Vagina (tissue), 2 donors: ENCODE measurements at regions not wholly inside any gene's neighbourhood (a gene's known extent, or its start where the extent isn't known, plus 50 kb on each side); places are given as distances from the start of the nearest gene placed in this dataset.

Source experiments
- DNase-seq, 2 donors: peaks; one replicate each; pipeline ENCODE4 v3.0.0-alpha.2; 2017; ENCODE audit errors: extremely low spot score in 2 of 2
- H3K27ac ChIP-seq: fragments of 200-600 bp; sonication (generic); one replicate; pipeline ENCODE4 v1.5.1; 2019
- H3K27me3 ChIP-seq: fragments of 200-600 bp; sonication (generic); one replicate; pipeline ENCODE4 v1.5.1; 2019
- H3K36me3 ChIP-seq, 2 donors: fragments of 200-600 bp; sonication (generic); one replicate each; pipeline ENCODE4 v1.5.1; 2017 to 2019
- H3K4me1 ChIP-seq: fragments of 200-600 bp; sonication (generic); one replicate; pipeline ENCODE4 v1.5.1; 2019
- H3K4me3 ChIP-seq, 2 donors: fragments of 200-600 bp; sonication (generic); 1 replicate in 1 of 2; 2 replicates in 1 of 2; pipeline ENCODE4 v1.5.1; 2016 to 2019
- H3K9me3 ChIP-seq: fragments of 200-600 bp; sonication (generic); one replicate; pipeline ENCODE4 v1.5.1; 2019
- POLR2A ChIP-seq, 2 donors: fragments of 450-650 bp; IDR thresholded peaks; one replicate each; pipeline ENCODE4 v1.6.1; 2017; ENCODE audit warnings: antibody characterized with exemption in 2 of 2, mild to moderate bottlenecking in 2 of 2, moderate library complexity in 2 of 2
- POLR2AphosphoS5 ChIP-seq, 2 donors: sonication (generic); formaldehyde crosslinking; IDR thresholded peaks; one replicate each; pipeline ENCODE4 v1.9.0; 2017; ENCODE audit warnings: antibody characterized with exemption in 2 of 2, mild to moderate bottlenecking in 2 of 2, low read depth in 1 of 2; ENCODE audit not compliant: insufficient read depth in 1 of 2
- intact Hi-C: fragments of 100-400 bp; cut with DNase I; formaldehyde crosslinking; loops from one replicate; pipeline ENCODE4 v1.15.1; 2023
- TF ChIP-seq, protein P1 (sequence below), 3 experiments: fragments of 450-650 bp in 2 of 3; fragments of 200-600 bp in 1 of 3; sonication (generic) in 1 of 3; IDR thresholded peaks; one replicate each; pipeline ENCODE4 v1.5.1; 2017 to 2019; ENCODE audit warnings: antibody characterized with exemption in 3 of 3, mild to moderate bottlenecking in 2 of 3, moderate library complexity in 2 of 3

DNA sequence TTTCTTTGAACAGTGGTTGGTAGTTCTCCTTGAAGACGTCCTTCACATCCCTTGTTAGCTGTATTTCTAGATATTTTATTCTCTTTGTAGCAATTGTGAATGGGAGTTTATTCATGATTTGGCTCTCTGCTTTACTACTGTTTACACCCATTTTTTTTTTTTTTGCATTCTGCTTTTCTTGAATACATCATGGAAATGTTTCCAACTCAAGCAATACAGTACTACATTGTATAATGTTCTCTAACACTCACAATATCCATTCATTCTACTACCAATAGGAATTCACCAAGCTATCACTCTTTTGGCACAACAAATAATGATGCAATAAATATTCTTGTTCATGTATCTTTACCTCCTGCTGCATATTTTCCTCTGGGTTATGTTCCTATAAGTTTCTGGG is 801.7 kb downstream of the NTRK3 start:
- intact Hi-C loops, result no loop called here
- Histone ChIP-seq H3K27me3 (no peaks in the 10 kb centered on the region), H3K9me3 (no peaks in the 10 kb centered on the region), H3K4me1 (no peaks in the 10 kb centered on the region), H3K27ac (no peak overlapping the region), H3K36me3 (no peaks in the 10 kb centered on the region), H3K4me3 (no peak overlapping the region)
- DNase-seq, result no peak
- no peak for TF ChIP-seq POLR2AphosphoS5 (IDR thresholded peaks at IDR 0.05; ENCODE audit: insufficient read depth in 1 of 2, low read depth in 1 of 2)
- TF ChIP-seq POLR2A (IDR thresholded peaks at IDR 0.05), result no peak
- TF ChIP-seq, protein P1, sequence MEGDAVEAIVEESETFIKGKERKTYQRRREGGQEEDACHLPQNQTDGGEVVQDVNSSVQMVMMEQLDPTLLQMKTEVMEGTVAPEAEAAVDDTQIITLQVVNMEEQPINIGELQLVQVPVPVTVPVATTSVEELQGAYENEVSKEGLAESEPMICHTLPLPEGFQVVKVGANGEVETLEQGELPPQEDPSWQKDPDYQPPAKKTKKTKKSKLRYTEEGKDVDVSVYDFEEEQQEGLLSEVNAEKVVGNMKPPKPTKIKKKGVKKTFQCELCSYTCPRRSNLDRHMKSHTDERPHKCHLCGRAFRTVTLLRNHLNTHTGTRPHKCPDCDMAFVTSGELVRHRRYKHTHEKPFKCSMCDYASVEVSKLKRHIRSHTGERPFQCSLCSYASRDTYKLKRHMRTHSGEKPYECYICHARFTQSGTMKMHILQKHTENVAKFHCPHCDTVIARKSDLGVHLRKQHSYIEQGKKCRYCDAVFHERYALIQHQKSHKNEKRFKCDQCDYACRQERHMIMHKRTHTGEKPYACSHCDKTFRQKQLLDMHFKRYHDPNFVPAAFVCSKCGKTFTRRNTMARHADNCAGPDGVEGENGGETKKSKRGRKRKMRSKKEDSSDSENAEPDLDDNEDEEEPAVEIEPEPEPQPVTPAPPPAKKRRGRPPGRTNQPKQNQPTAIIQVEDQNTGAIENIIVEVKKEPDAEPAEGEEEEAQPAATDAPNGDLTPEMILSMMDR (IDR thresholded peaks at IDR 0.05), result no peak

DNA sequence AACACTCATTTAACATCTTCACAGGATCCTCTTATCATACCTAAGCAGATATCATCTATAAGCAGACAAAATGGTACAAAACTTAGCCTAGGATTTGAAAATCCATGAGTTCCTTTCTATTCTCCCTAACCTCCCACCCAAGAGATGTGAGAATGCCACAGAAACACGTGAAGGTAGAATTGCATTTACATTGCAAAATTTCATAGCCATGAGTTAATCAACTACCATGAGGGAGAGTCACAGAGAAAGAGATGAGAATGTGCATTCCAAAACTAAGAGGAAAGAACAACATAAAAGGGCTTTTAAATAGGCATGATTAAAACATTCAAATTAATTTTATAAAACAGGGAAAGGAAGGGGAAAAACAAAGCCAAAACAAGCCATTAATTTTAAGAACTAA is 806.2 kb downstream of the NTRK3 start:
- Histone ChIP-seq H3K9me3 (no peaks in the 10 kb centered on the region), H3K27me3 (no peaks in the 10 kb centered on the region), H3K27ac (no peak overlapping the region), H3K4me1 (no peaks in the 10 kb centered on the region), H3K4me3 (no peak overlapping the region), H3K36me3 (no peaks in the 10 kb centered on the region)
- DNase-seq, result no peak
- intact Hi-C loops, result no loop called here
- TF ChIP-seq POLR2A (IDR thresholded peaks at IDR 0.05), result no peak
- TF ChIP-seq POLR2AphosphoS5 (IDR thresholded peaks at IDR 0.05; ENCODE audit: insufficient read depth in 1 of 2, low read depth in 1 of 2), result no peak

DNA sequence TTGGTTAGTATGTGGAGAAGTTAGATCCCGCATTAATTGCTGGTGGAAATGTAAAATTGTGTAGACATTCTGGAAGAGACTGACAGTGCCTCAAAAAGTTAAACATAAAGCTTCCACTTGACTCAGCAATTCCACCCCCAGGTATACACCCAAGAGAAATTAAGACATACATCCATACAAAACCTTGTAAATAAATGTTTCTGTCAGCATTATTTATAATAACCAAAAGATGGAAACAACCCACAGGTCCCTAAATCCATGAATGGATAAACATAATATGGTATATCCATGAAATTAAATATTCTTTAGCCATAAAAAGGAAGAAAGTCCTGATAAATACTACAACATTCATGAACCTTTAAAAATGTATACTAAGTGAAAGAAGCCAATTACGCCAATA is 817.4 kb downstream of the NTRK3 start:
- Histone ChIP-seq H3K4me3 (no peak overlapping the region), H3K27ac (no peak overlapping the region), H3K4me1 (no peaks in the 10 kb centered on the region), H3K27me3 (no peaks in the 10 kb centered on the region), H3K9me3 (no peaks in the 10 kb centered on the region), H3K36me3 (no peaks in the 10 kb centered on the region)
- intact Hi-C loops, result no loop called here
- no peak for DNase-seq
- TF ChIP-seq POLR2A (IDR thresholded peaks at IDR 0.05) (no peak), POLR2AphosphoS5 (IDR thresholded peaks at IDR 0.05; ENCODE audit: insufficient read depth in 1 of 2, low read depth in 1 of 2) (no peak)
- TF ChIP-seq, protein P1 (IDR thresholded peaks at IDR 0.05), result no peak

DNA sequence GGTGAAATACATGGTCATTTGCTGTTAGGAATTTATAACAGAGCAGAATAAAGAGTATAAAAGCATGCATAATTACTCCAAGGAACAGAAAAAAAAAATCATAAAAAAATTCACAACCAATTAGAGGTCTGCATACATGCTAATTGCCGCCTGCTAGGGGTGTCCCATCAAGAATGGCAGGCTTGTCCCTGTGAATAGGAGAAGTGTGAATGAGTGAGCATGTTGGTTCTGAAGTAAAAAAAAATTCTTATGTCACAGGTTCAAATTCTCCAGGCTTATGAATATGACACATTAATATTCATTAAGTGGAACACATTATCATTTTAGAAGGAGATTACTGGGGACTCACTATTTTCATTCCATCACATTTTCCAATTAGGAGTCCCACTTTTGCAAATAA is 822.7 kb downstream of the NTRK3 start:
- intact Hi-C loops, result no loop called here
- no peak for DNase-seq
- H3K9me3 ChIP-seq, result no peaks in the 10 kb centered on the region
- TF ChIP-seq, protein P1 (IDR thresholded peaks at IDR 0.05), result no peak
- TF ChIP-seq POLR2AphosphoS5 (IDR thresholded peaks at IDR 0.05; ENCODE audit: insufficient read depth in 1 of 2, low read depth in 1 of 2), result no peak
- TF ChIP-seq POLR2A (IDR thresholded peaks at IDR 0.05), result no peak
- H3K27me3 ChIP-seq, result no peaks in the 10 kb centered on the region
- H3K4me1 ChIP-seq, result no peaks in the 10 kb centered on the region
- no peak overlapping the region for H3K4me3 ChIP-seq
- H3K36me3 ChIP-seq, result no peaks in the 10 kb centered on the region
- no peak overlapping the region for H3K27ac ChIP-seq

DNA sequence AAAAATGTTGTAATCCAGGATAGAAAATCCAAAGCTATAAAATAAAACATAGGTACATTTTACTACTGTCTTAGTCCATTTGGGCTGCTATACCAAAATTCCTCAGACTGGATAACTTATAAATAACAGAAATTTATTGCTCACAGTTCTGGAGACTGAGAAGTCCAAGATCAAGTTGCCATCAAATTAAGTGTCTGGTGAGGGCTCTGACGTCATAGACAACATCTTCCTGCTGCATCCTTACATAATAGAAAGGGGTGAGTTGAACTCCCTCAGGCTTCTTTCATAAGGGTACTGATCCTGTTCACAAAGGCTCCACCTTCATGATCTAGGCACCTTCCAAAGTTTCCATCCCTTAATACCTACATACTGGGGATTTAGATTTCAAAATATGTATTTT is 826.8 kb downstream of the NTRK3 start:
- intact Hi-C loops, result no loop called here

More for the DNA sequence above, 826.8 kb downstream of the NTRK3 start:
- TF ChIP-seq, protein P1 (IDR thresholded peaks at IDR 0.05), result no peak
- TF ChIP-seq POLR2A (IDR thresholded peaks at IDR 0.05) (no peak), POLR2AphosphoS5 (IDR thresholded peaks at IDR 0.05; ENCODE audit: insufficient read depth in 1 of 2, low read depth in 1 of 2) (no peak)
- Histone ChIP-seq H3K4me1 (no peaks in the 10 kb centered on the region), H3K27me3 (no peaks in the 10 kb centered on the region), H3K36me3 (no peaks in the 10 kb centered on the region), H3K27ac (no peak overlapping the region), H3K9me3 (no peaks in the 10 kb centered on the region), H3K4me3 (no peak overlapping the region)
- DNase-seq, result no peak
